BJ (cell line): ENCODE measurements at regions not wholly inside any gene's neighbourhood (a gene's known extent, or its start where the extent isn't known, plus 50 kb on each side); places are given as distances from the start of the nearest gene placed in this dataset.

Experiments
- CTCF ChIA-PET: fragments of 350-600 bp; formaldehyde crosslinking; extraction: SDS; loops from one replicate; lab custom pipeline; 2021; ENCODE audit warnings: antibody characterized with exemption, inconsistent platforms; lab: Yijun Ruan, JAX
- POLR2A ChIA-PET: fragments of 300-600 bp; sonication (Branson Sonifier 250); formaldehyde crosslinking; extraction: SDS; loops from one replicate; lab custom pipeline; 2021; ENCODE audit warnings: antibody characterized with exemption; lab: Charles Lee
- DNase-seq: peaks from one replicate; pipeline ENCODE4 v3.0.0-alpha.2; 2011; ENCODE audit warnings: low read depth
- H3K27me3 ChIP-seq: 2 replicates; pipeline ENCODE4 v1.6.0; 2011; ENCODE audit warnings: low read length; ENCODE audit not compliant: control insufficient read depth, insufficient read depth
- H3K36me3 ChIP-seq: 2 replicates; pipeline ENCODE4 v1.5.1; 2011; ENCODE audit warnings: low read length; ENCODE audit not compliant: control insufficient read depth, insufficient read depth
- H3K4me3 ChIP-seq: 2 replicates; pipeline ENCODE4 v1.5.1; 2011; ENCODE audit warnings: low read depth, mild to moderate bottlenecking, control low read depth, low read length
- TF ChIP-seq, protein P1 (sequence below): IDR thresholded peaks from 2 replicates; pipeline ENCODE4 v1.5.1; 2011; ENCODE audit warnings: low read depth, mild to moderate bottlenecking, control low read depth, inconsistent platforms, low read length, moderate library complexity; ENCODE audit not compliant: insufficient read depth

GRCh38 chr6:105977934-105978504 is 108.1 kb upstream of the PRDM1 start:
- Histone ChIP-seq H3K27me3 (no peaks in the 10 kb centered on the region), H3K4me3 (no peak overlapping the region), H3K36me3 (no peaks in the 10 kb centered on the region)
- CTCF ChIA-PET, result no interaction called here
- TF ChIP-seq, protein P1, sequence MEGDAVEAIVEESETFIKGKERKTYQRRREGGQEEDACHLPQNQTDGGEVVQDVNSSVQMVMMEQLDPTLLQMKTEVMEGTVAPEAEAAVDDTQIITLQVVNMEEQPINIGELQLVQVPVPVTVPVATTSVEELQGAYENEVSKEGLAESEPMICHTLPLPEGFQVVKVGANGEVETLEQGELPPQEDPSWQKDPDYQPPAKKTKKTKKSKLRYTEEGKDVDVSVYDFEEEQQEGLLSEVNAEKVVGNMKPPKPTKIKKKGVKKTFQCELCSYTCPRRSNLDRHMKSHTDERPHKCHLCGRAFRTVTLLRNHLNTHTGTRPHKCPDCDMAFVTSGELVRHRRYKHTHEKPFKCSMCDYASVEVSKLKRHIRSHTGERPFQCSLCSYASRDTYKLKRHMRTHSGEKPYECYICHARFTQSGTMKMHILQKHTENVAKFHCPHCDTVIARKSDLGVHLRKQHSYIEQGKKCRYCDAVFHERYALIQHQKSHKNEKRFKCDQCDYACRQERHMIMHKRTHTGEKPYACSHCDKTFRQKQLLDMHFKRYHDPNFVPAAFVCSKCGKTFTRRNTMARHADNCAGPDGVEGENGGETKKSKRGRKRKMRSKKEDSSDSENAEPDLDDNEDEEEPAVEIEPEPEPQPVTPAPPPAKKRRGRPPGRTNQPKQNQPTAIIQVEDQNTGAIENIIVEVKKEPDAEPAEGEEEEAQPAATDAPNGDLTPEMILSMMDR, result no peak
- POLR2A ChIA-PET, result interaction anchor here (0.5 kb wide), 1 partner anchor 547 kb away, joined by 8 read pairs; no protein-coding TSS in a partner anchor
- DNase-seq, result no peak

DNA sequence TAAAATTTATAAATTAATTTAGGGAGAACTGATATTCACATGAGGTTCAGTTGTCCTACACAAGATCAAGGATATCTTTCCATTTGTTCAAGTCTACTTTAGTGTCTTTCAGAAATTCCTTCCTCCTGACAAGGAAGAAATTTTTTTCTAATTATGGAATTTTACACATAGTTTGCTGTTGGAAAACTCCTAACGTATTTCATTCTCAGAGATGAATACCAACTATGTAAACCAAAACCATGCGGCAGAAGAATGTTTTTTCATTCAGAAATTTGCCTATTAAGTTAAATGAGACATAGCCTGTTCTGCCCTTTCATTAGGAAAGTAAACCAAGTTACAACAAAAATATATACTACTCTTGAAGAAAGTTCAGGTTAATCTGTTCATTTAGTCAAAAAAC is 111.2 kb upstream of the PRDM1 start:
- TF ChIP-seq, protein P1, result no peak
- H3K27me3 ChIP-seq, result no peaks in the 10 kb centered on the region
- peak; percentile 14 for DNase-seq
- no peaks in the 10 kb centered on the region for H3K36me3 ChIP-seq
- no peak overlapping the region for H3K4me3 ChIP-seq
- CTCF ChIA-PET, result interaction anchor here (1.1 kb wide), 1 partner anchor 331 kb away, joined by 3 read pairs; no protein-coding TSS in a partner anchor
- POLR2A ChIA-PET, result no interaction called here

- DNase-seq, result no peak
- Histone ChIP-seq H3K36me3 (no peaks in the 10 kb centered on the region), H3K27me3 (no peaks in the 10 kb centered on the region), H3K4me3 (no peak overlapping the region)
- POLR2A ChIA-PET, result no interaction called here
- CTCF ChIA-PET, result interaction anchor here (0.6 kb wide), 1 partner anchor 145 kb away, joined by 3 read pairs; no protein-coding TSS in a partner anchor
- TF ChIP-seq, protein P1, result no peak
These were observed 113.7 kb upstream of the PRDM1 start for GRCh38 chr6:105972440-105972839.

- Histone ChIP-seq H3K27me3 (no peaks in the 10 kb centered on the region), H3K36me3 (no peaks in the 10 kb centered on the region), H3K4me3 (no peak overlapping the region)
- ChIA-PET CTCF (interaction anchor here (1.4 kb wide), 1 partner anchor 11 kb away, joined by 3 read pairs; no protein-coding TSS in a partner anchor), POLR2A (no interaction called here)
- no peak for DNase-seq
- TF ChIP-seq, protein P1, result no peak
These were observed 117.4 kb upstream of the PRDM1 start for GRCh38 chr6:105968603-105969333.

- H3K36me3 ChIP-seq, result no peaks in the 10 kb centered on the region
- no peaks in the 10 kb centered on the region for H3K27me3 ChIP-seq
- H3K4me3 ChIP-seq, result no peak overlapping the region
- ChIA-PET POLR2A (no interaction called here), CTCF (interaction anchor here (1.4 kb wide), 1 partner anchor 11 kb away, joined by 3 read pairs; no protein-coding TSS in a partner anchor)
- TF ChIP-seq, protein P1, result no peak
- no peak for DNase-seq
These were observed 118.1 kb upstream of the PRDM1 start for GRCh38 chr6:105967917-105968602.
